ENCODE measurements at regions not wholly inside any gene's neighbourhood (a gene's known extent, or its start where the extent isn't known, plus 50 kb on each side); places are given as distances from the start of the nearest gene placed in this dataset.

DNA sequence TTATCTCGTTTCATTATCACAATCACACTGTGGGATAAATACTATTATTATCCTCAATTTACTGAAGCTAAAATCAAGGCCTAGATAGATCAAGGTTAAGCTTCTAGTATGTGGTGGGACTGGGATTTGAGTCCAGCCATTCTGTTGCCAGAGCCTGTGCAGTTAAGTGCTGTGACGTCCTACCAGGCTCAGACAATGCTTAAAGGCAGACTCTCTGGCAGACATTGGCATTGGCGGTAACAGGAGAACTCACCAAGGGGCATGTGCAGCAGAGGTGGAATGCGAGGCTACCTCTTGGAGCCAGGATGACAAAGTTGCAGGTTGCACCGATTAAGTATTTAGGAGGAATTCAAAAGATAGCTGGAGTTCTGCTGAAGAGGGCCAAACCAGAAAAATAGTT is 155.6 kb upstream of the IFNG-AS1 start:
- TF ChIP-seq CTCF (IDR thresholded peaks at IDR 0.05 in 8 of 11, conservative IDR thresholded peaks at IDR 0.05 in 3 of 11): no peak
- no peak for TF ChIP-seq POLR2A (IDR thresholded peaks at IDR 0.05)

Data from spleen (tissue), 7 donors.